GM21423 (cell line): ENCODE measurements at regions not wholly inside any gene's neighbourhood (a gene's known extent, or its start where the extent isn't known, plus 50 kb on each side); places are given as distances from the start of the nearest gene placed in this dataset.
A peak's percentile ranks its signal among the peaks of the same experiment; 100 is the strongest.

Experiments used
- ATAC-seq: cut with Tn5 transposase; IDR thresholded peaks from one replicate; pipeline ENCODE4 v1.9.1; 2021; ENCODE audit warnings: mild to moderate bottlenecking, moderate library complexity; ENCODE audit not compliant: unreplicated experiment

DNA sequence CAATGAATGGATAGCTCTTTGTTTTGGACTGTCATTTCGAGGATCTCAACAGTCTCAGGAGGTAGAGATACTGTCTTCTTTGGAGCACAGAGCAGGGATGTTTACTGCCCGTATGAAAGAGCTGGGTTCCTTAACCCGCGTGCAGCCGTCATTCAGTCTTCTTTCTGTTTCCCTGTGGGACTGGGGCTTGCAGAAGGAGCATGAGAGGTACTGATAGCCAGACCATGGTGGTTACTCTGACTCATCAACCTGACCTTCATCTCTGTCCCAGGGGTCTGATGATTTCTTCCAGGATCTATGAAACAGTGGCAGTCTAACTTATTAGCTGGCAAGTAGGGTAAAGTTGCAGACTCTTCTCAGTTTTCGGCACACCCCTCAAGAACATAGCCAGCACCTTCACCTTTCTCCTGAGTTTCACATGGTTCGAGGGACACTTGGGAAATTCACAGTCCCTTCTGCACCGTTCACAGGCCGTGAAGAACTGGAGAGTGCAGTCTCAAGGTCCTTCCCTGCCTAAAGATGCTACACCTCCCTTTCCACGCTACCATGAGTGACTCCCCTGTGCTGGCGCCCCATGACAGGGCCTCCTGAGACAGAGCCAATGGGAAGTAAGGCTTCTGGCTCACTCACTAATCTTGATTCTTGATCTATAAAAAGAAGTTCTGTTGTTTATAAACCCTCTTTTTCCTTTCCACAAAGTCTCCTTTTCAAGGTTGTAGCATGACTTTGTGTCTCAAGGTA lies 226.2 kb downstream of the MC4R start:
- ATAC-seq = peak; percentile 90

- ATAC-seq = peak; percentile 13
Measured at GRCh38 chr18:60145776-60146175, 226.8 kb downstream of the MC4R start.

GRCh38 chr18:60134806-60135205 lies 235.0 kb downstream of the PMAIP1 start:
- ATAC-seq = no peak

GRCh38 chr18:60130284-60130683 lies 230.5 kb downstream of the PMAIP1 start:
- ATAC-seq = no peak

DNA sequence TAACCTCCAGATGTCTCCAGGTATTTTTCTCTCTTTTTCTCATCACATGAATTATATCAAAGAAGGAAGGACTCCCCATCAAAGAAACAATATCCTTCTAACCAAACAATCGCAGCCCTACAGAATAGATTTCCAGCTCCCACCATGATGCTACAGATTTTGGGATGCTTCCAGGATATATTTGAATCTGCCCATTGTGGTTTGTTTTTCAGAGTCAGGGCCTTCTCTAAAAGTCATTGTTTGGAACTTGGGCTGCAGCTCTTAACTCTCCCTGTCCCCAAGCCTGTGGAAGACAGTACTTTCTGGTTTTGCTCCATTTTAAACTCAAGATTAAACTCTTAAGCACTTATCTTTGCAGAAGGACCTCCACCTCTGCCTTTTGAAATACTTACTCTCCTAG lies 223.2 kb downstream of the PMAIP1 start:
- no peak for ATAC-seq

DNA sequence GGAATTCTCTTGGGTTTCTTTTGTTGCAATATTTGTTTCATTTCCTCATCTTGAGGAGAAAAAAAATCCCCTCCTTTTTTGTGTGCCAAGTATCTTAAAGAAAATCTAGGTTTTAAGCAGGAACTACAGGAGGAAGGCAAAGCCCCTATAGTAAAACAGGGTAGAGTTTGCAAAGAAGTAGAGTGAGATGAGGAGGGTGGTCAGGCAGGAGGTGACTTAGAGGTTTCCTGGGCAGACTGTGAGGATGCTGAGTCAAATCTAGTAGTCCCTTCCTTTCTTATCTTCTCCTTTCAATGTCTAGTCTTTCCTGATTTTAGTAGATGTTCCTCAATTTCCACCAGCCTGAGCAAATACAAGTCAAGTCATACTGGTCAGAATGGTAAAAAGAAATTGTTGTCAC lies 222.5 kb downstream of the PMAIP1 start:
- ATAC-seq = no peak

DNA sequence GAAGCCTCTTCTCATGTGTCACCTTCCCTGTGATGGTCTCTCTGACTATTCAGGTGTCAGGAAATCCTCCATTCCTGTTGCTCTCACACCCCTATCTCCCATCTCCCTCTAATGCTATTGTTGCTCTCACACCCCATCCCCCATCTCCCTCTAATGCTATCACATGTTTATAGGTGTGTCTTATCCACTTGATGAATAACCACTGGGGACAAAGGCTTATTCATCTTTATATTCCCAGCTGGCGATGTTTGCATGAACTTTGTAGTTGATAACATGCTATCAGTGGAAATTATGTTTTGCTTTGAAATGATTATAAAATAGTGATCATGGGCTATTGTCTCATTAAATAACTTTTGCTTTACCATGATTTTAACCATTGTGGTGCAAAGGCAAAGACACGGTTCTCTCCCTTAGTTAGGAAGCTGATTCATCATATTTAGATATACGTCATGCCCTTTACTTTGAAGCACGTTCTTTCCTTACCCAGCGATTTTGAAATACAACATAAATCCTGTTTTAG lies 220.5 kb downstream of the PMAIP1 start:
- no peak for ATAC-seq

DNA sequence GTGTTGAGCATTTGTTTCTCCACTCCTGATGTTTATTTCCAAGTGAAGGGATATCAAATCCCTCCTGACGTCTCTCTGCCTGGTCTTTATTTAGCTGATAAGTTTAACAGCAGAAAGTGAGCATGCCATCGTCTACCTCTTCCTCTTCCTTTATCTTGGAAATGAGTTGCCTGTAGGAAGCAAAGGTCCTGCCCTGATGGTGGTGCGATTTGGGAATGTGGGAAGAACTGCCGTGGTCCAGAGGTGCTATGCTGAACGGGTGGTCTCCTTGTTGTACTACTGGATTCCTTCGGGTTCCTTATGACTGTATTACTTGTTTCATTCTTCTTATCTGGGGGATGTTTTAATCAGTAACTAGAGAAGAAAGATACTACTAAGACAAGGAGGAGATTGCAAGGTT lies 217.5 kb downstream of the PMAIP1 start:
- no peak for ATAC-seq

DNA sequence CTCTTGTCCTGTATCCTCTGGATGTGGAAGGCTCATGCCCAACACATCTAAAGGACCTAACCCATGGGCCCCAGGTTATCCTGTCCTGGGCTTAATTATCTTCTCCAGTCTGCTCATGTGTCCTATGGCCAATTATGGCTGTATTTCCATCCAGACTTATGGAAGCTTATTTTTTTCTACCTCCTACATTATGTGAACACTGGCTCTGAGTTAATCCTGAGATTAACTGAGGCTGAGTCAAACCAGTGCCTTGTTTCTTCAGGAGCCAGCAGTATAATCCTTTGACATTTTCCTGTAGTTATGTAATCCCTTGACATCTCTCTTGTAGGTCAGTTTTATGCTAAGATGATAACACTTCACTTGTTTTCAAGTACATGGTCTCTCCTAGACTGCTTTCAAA lies 213.6 kb downstream of the PMAIP1 start:
- ATAC-seq = no peak

DNA sequence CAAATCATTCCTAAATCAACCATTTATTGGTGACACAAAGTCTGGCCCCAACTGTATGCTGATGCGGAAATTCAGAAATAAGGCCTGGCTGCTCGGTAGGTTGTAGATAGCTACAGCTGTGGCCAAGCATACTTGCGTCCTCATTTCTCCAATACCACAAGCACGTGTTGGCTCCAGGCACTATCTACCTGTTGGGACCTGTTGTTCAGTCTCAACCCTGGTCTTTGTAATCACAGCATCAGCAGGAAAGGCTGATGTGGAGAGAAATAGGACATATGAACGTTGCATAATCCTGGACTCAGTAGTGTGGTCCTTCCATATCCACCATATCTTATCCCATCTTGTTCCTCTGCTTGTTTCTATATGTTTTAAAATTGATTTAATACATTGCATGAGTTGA lies 212.6 kb downstream of the PMAIP1 start:
- ATAC-seq = no peak

- no peak for ATAC-seq
Measured at GRCh38 chr18:60111525-60111924, 211.7 kb downstream of the PMAIP1 start.

DNA sequence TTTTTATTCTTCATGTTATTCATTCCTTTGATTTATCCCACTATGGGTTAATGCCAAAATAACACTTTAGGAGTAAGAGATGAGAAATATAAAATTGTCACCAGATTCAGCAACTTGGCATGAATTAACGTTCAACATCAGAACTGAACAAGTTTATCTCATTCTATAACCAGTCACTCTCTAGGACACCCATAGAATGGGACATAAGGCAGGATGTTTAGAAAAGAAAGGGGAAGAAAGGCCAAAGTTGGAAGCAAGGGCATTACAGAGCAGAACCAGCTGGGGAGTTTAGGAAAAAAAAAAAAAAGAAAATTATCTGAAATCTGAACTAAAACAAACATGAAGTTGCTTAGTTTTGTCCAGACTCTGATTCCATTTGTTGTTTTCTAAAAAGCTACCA lies 211.0 kb downstream of the PMAIP1 start:
- no peak for ATAC-seq

DNA sequence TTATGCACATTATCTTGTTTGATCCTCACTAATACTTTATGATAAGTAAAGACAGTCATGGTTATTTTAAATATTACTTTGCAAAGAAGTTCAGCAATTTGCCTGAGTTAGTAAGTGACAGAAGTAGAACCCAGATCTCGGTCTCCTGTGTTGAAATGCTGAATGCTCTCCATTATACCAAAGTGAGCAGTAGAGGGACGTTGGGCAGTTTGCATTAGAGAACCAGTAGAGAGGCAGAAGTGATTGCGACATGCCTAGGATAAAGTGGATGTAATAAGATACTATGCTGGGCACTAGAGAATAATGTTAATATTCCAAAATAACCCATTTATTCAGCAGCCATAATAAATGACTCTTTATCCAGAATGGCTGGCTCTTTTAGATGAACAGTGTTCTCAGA lies 201.0 kb downstream of the PMAIP1 start:
- ATAC-seq = no peak

DNA sequence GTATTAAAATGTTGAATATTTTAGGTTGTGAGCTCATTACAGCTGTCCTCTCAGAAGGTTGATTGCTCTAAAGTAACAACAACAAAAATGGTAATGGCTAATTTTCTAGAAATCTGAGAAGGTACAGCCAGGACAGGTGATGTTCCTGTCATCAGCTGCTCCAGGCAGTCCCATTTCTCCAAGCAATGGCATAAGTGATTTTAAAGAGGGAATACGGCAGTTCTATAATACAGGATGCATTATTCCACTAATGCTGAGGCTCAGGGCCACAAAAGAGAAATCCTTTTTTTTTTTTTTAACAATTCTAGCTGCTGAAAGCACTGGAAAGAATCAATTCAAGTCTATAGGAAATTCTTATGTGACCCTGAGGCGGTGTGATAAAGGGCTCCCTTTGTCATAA lies 199.9 kb downstream of the PMAIP1 start:
- ATAC-seq = no peak

DNA sequence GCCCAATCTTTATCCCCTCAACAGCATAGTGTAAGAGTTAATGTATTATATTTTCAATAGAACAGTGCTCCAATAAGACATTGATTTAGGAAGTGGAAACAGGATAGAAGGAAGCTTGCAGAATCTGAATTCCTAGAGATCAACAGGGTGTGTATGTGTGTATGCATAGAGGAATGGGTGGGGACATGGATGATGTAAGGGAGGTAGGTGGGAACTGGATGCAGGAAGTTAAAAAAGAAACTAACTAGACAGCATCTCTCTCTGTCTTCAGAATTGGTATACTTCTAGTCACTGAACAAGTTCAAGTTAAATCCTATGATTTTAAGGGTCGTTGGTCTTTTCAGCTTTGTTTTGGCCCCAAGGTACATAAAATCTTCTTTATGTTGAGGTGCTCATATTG lies 196.6 kb downstream of the PMAIP1 start:
- no peak for ATAC-seq

DNA sequence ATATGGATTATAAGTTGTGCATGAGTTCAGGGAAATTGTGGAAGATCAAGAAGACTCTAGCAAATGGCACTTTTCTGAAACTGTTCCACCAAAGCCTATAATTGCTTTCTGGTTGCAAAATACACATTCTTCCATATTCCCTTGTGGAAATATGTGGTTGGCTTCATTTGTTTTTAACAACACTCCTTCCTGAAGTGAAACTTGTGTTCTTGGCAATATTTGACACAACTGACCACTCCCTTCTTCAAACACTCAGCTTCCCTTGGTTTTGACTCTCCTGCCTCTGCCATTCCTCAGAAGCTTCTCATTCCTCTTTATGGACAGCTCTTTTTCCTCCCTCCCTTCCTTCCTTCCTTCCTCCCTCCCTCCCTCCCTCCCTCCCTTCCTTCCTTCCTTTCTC lies 192.3 kb downstream of the PMAIP1 start:
- no peak for ATAC-seq

DNA sequence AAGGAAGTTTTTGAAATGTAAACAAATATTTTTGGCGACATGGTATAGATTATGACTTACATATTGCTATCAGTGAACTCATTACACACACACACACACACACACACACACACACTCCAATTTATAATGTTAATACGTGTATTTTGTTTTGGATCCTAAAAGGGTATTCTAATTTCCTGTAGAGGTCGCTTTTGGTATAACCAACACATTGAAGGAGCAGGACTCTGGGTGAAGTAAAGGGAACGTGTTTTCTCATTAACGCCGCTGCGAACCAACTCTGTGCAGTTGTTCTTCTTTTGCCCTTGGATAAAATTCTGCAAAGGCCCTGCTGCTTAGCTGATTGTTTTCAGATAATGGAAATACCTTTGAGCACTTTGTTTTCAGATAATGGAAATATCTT lies 190.4 kb downstream of the PMAIP1 start:
- no peak for ATAC-seq

GRCh38 chr18:60082790-60083189 lies 183.0 kb downstream of the PMAIP1 start:
- ATAC-seq = peak; percentile 79

DNA sequence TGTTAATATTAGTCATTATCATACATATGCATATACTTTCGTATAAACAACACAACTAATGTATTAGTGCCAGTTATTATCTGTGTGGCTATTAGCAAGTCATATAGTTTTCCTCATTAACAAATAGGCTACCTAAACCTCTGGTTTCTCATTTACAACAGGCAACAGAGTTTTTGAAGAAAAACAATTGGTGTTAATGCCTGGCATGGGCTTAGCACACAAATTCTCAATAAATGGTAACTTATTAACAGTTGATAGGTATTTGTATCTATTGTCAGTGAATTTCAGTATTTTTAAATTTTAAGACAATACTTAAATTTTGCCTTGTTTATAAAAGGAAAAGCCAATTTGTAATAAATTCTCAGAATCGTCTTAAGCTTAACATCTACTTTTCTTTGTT lies 182.5 kb downstream of the PMAIP1 start:
- ATAC-seq = no peak

GRCh38 chr18:60075477-60075876 lies 175.7 kb downstream of the PMAIP1 start:
- no peak for ATAC-seq

DNA sequence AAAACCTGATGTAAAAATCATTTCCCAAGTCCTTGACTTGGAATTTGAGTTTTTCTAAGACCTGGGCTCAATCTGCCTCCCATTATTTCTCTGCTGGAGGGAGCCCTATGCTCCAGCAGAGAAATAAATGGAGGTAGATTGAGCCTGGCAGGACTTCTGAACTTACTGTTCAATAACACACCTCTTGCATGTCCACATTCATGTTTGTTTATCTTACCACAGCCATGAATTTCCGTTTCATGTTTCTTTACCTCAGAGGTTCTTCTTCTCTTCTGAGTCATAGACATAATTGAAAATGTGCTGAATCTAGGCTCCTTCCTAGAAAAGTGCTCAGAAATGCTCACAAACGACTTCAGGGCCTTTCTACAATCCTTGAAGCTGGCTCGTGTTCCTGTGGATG lies 170.8 kb downstream of the PMAIP1 start:
- ATAC-seq = no peak

DNA sequence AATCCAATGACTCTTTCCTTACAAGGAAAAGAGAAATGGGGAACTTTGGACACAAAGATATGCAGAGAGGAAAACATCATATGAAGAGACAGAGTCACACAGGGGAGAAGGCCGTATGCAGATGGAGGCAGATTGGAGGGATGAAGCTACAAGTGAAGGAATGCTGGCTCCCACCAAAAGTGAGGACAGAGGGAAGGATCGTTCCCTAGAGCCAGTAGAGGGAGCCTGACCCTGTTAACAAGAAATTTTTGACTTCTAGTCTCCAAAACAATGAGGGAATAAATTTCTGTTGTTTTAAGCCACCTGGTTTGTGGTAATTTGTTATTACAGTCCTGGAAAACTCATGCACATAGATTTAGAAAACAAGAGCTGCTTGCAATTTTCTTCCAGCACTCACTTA lies 169.3 kb downstream of the PMAIP1 start:
- ATAC-seq = no peak
